ENCODE measurements at regions not wholly inside any gene's neighbourhood (a gene's known extent, or its start where the extent isn't known, plus 50 kb on each side); places are given as distances from the start of the nearest gene placed in this dataset.
A peak's percentile ranks its signal among the peaks of the same experiment; 100 is the strongest.
"Not testable (repeated sequence)": the region's sequence is repeated elsewhere in the genome, so short reads cannot be mapped to it uniquely, and the experiment has no call there.

GRCh38 chr4:167906851-167907250 is 185.5 kb upstream of the ANXA10 start:
- DNase-seq (ENCODE audit: insufficient read length, low spot score) (no peak), FAIRE-seq (no peak)

DNA sequence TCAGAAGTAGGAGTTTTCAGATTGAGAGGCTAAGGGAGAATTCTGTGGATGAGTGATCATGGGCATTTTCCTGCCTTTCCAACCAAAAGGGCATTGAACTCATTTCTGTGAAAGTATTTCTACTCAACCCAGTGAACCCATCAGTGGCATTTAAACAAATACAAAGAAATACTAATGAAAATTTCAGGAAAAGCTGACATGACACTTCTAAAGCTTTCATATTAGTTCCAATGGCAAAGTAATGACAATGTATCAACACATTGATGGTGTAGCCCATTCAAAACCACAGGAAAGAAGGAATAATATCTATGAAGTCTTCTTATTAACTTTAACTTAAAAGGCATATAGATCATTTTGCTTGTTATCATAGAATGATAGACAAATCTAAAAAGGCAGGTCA is 183.5 kb upstream of the ANXA10 start:
- FAIRE-seq (no peak), DNase-seq (ENCODE audit: insufficient read length, low spot score) (no peak)

DNA sequence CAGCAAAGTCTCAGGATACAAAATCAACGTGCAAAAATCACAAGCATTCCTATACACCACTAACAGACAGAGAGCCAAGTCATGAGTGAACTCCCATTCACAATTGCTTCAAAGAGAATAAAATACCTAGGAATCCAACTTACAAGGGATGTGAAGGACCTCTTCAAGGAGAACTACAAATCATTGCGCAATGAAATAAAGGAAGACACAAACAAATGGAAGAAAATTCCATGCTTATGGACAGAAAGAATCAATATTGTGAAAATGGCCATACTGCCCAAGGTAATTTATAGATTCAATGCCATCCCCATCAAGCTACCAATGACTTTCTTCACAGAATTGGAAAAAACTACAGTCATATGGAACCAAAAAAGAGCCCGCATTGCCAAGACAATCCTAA is 179.8 kb upstream of the ANXA10 start:
- not testable (repeated sequence) for DNase-seq (ENCODE audit: insufficient read length, low spot score); FAIRE-seq

GRCh38 chr4:167918077-167918476 is 174.3 kb upstream of the ANXA10 start:
- DNase-seq (ENCODE audit: insufficient read length, low spot score), result no peak
- FAIRE-seq, result no peak

DNA sequence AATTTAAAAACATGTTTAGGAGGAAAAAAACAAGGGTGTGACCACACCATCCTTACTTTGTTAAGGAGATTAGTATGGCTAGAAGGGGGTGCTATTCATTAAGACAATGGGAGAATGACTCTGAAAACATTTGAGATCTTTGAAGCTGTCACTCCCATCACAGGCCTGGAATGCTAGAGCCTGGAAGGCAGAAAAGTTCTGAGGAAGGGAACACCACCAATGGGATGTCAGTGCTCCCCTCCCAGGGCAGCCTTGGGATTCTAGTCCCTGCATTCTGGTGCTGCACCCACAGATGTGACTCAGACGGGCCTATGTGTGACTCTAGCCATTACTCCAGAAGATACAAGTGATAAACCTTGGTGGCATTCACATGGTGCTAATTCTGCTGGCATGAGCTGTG is 162.2 kb upstream of the ANXA10 start:
- DNase-seq (ENCODE audit: insufficient read length, low spot score) (no peak), FAIRE-seq (no peak)

GRCh38 chr4:167934216-167934615 is 158.1 kb upstream of the ANXA10 start:
- no peak for DNase-seq (ENCODE audit: insufficient read length, low spot score)
- FAIRE-seq, result no peak

GRCh38 chr4:167939863-167940616 is 152.3 kb upstream of the ANXA10 start:
- DNase-seq (ENCODE audit: insufficient read length, low spot score) (no peak), FAIRE-seq (no peak)

GRCh38 chr4:167943872-167944505 is 148.3 kb upstream of the ANXA10 start:
- DNase-seq (ENCODE audit: insufficient read length, low spot score), result no peak
- no peak for FAIRE-seq

DNA sequence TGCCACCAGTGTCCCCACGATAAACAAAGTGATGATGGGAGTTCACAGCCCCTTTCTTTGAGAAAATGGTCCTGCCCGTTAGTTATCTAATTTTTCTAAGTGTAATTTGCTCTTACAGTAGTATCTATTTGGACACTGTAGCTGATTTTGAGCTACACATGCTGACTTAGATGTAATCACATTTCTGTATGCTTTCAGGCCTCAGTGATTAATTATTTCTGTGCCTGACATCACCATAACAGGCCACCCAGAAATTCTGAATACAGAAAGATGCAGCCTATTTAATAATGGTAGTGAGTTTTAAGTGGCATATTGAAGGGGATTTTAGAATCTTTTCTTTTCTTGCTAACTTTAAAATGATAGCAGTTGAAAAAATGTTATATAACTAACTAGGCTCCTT is 147.6 kb upstream of the ANXA10 start:
- FAIRE-seq (no peak), DNase-seq (ENCODE audit: insufficient read length, low spot score) (no peak)

- no peak for FAIRE-seq
- no peak for DNase-seq (ENCODE audit: insufficient read length, low spot score)
Measured at GRCh38 chr4:167955006-167955405, 137.3 kb upstream of the ANXA10 start.

GRCh38 chr4:167956676-167957075 is 135.7 kb upstream of the ANXA10 start:
- DNase-seq (ENCODE audit: insufficient read length, low spot score), result no peak
- no peak for FAIRE-seq

- no peak for DNase-seq (ENCODE audit: insufficient read length, low spot score)
- FAIRE-seq, result no peak
Measured at GRCh38 chr4:167964766-167965373, 127.5 kb upstream of the ANXA10 start.

- DNase-seq (ENCODE audit: insufficient read length, low spot score) (no peak), FAIRE-seq (no peak)
Measured at GRCh38 chr4:167966143-167966542, 126.2 kb upstream of the ANXA10 start.

GRCh38 chr4:167973513-167973912 is 118.8 kb upstream of the ANXA10 start:
- FAIRE-seq (no peak), DNase-seq (ENCODE audit: insufficient read length, low spot score) (no peak)

- DNase-seq (ENCODE audit: insufficient read length, low spot score), result no peak
- FAIRE-seq, result no peak
Measured at GRCh38 chr4:167985565-167985964, 106.8 kb upstream of the ANXA10 start.

- no peak for DNase-seq (ENCODE audit: insufficient read length, low spot score)
- FAIRE-seq, result no peak
Measured at GRCh38 chr4:167986044-167986443, 106.3 kb upstream of the ANXA10 start.

DNA sequence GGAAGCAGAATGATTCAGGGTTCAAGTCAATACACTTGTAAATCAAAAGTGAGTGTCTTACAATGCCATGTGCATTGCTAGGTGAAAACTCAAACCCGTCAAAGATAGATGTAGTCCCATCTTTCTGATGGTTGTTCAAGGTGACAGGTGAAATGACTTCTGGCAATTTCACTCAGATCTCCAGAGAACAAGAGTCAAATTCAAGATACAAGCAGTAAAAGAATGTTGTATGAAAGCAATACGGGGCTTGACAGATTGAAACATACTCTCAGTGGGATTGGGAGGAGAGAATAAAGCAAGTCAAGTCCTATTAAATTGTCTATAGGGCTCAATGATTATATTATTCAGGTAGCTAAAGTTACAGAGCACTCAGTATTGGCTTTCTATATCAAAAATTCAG is 105.1 kb upstream of the ANXA10 start:
- no peak for FAIRE-seq
- no peak for DNase-seq (ENCODE audit: insufficient read length, low spot score)

- DNase-seq (ENCODE audit: insufficient read length, low spot score) (no peak), FAIRE-seq (no peak)
Measured at GRCh38 chr4:167989815-167990214, 102.5 kb upstream of the ANXA10 start.

- not testable (repeated sequence) for FAIRE-seq; DNase-seq (ENCODE audit: insufficient read length, low spot score)
Measured at GRCh38 chr4:168008112-168008511, 84.2 kb upstream of the ANXA10 start.

DNA sequence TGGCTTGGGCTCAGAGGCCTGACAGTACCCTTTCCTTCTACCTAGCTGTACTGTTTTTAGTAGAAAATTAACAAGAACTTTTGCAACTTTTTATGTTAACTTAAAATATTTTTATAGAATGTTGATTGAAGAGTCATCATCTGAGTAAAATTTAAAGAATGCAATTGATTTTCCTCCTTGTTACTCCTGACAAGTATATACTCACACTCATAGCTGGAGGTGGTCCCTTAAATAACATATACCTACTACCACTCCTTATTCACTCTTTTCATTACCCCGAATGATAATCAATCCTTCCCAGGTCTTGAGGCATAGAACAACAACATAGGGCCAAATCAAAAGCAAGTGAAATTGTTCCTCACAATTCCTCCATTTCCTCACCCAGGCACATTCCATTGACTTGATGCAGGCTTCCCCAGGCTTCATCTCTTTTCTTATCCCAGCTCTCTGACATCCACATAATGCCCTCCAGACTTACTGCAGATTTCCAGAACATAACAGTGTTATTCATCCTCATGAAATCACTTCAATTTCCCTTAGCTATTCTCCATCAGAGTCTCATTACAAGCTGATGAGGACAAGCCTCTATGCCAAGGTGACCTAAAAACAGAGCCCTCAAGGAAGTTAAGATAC is 73.2 kb upstream of the ANXA10 start:
- FAIRE-seq (no peak), DNase-seq (ENCODE audit: insufficient read length, low spot score) (peak; percentile 15)

GRCh38 chr4:168019921-168020320 is 72.4 kb upstream of the ANXA10 start:
- DNase-seq (ENCODE audit: insufficient read length, low spot score), result no peak

GRCh38 chr4:168021666-168022065 is 70.7 kb upstream of the ANXA10 start:
- FAIRE-seq, result no peak
- DNase-seq (ENCODE audit: insufficient read length, low spot score), result no peak

More at GRCh38 chr4:168019921-168020320, 72.4 kb upstream of the ANXA10 start:
- no peak for FAIRE-seq
